GM12878 (cell line): ENCODE measurements at regions not wholly inside any gene's neighbourhood (a gene's known extent, or its start where the extent isn't known, plus 50 kb on each side); places are given as distances from the start of the nearest gene placed in this dataset.

Source experiments
- ATAC-seq: fragments of 200-7000 bp; cut with Tn5 transposase; 3 replicates; pipeline ENCODE4 v1.9.1; 2020; ENCODE audit warnings: mild to moderate bottlenecking, moderate library complexity
- BruUV-seq: library from RNA; stranded (reverse); fragments of 400-500 nt; replicated peaks from 2 replicates; lab custom pipeline; 2021; lab: Mats Ljungman, UMichigan
- CTCF ChIA-PET: fragments of 300-600 bp; sonication (Branson Sonifier 250); formaldehyde crosslinking; extraction: SDS; loops from one replicate; lab custom pipeline; 2021; ENCODE audit warnings: inconsistent platforms; lab: Yijun Ruan, JAX
- POLR2A ChIA-PET: fragments of 350-600 bp; formaldehyde crosslinking; extraction: SDS; loops from one replicate; lab custom pipeline; 2021; ENCODE audit warnings: inconsistent platforms; lab: Charles Lee
- RAD21 ChIA-PET: fragments of 300-600 bp; sonication (Branson Sonifier 250); formaldehyde crosslinking; loops from one replicate; lab custom pipeline; 2023; ENCODE audit warnings: antibody characterized with exemption; ENCODE audit not compliant: unreplicated experiment; lab: Charles Lee
- SMC1A ChIA-PET: fragments of 300-600 bp; sonication (Branson Sonifier 250); formaldehyde crosslinking; loops from one replicate; lab custom pipeline; 2023; ENCODE audit not compliant: unreplicated experiment, uncharacterized antibody; lab: Charles Lee
- DNase-seq: peaks from one replicate; pipeline ENCODE4 v3.0.0-alpha.2; 2011; ENCODE audit warnings: low read depth, low spot score
- FAIRE-seq: peaks from 3 replicates; lab custom pipeline; 2011; peaks lifted over from hg19 to GRCh38; lab: Jason Lieb, UNC
- H2AFZ ChIP-seq: 2 replicates; pipeline ENCODE4 v1.6.0; 2011; ENCODE audit warnings: low read depth, low read length, control low read depth; ENCODE audit not compliant: control insufficient read depth
- H3K27ac ChIP-seq: 2 replicates; pipeline ENCODE4 v1.5.1; 2011; ENCODE audit warnings: control low read depth; ENCODE audit not compliant: control insufficient read depth, insufficient read depth
- H3K27me3 ChIP-seq, 2 experiments: replicated peaks in 1 of 2; 2 replicates each; pipeline versions ENCODE4 v1.6.0 to v1.6.1; 2011; ENCODE audit warnings: low read length in 1 of 2; ENCODE audit not compliant: control insufficient read depth in 2 of 2, insufficient read depth in 2 of 2
- H3K36me3 ChIP-seq, 2 experiments: 2 replicates each; pipeline ENCODE4 v1.5.1; 2011; ENCODE audit warnings: low read length in 1 of 2; ENCODE audit not compliant: control insufficient read depth in 2 of 2, insufficient read depth in 2 of 2
- H3K4me1 ChIP-seq: 2 replicates; pipeline ENCODE4 v1.6.1; 2011; ENCODE audit warnings: mild to moderate bottlenecking, low read length, moderate library complexity, mixed read lengths; ENCODE audit not compliant: control insufficient read depth, insufficient read depth
- H3K4me2 ChIP-seq: 2 replicates; pipeline ENCODE4 v1.6.0; 2011; ENCODE audit warnings: control low read depth; ENCODE audit not compliant: control insufficient read depth, insufficient read depth
- H3K4me3 ChIP-seq: fragments of 200-600 bp; sonication (generic); 2 replicates; pipeline ENCODE4 v1.5.1; 2016
- H3K79me2 ChIP-seq: 2 replicates; pipeline ENCODE4 v1.6.0; 2011; ENCODE audit warnings: low read length; ENCODE audit not compliant: control insufficient read depth, insufficient read depth
- H3K9ac ChIP-seq: 2 replicates; pipeline ENCODE4 v1.8.0; 2011; ENCODE audit warnings: low read length, control low read depth, mixed read lengths; ENCODE audit not compliant: control insufficient read depth, insufficient read depth
- H3K9me3 ChIP-seq: replicated peaks from 3 replicates; pipeline ENCODE4 v1.5.1; 2011; ENCODE audit warnings: mild to moderate bottlenecking, low read length; ENCODE audit not compliant: control insufficient read depth, insufficient read depth
- H4K20me1 ChIP-seq: 2 replicates; pipeline ENCODE4 v1.6.0; 2011; ENCODE audit not compliant: control insufficient read depth, insufficient read depth
- EGR1 ChIP-seq, 2 experiments: IDR thresholded peaks; 1 replicate in 1 of 2; 2 replicates in 1 of 2; pipeline ENCODE4 v1.6.1; 2011 to 2012; ENCODE audit warnings: low read depth in 2 of 2, low read length in 2 of 2, borderline replicate concordance in 1 of 2, mild to moderate bottlenecking in 1 of 2, moderate library complexity in 1 of 2
- EP300 ChIP-seq, 2 experiments: fragments of 150-350 bp in 1 of 2; IDR thresholded peaks; 2 replicates each; pipeline ENCODE4 v1.6.1; 2011 to 2012; ENCODE audit warnings: low read depth in 2 of 2, low read length in 2 of 2, borderline replicate concordance in 1 of 2, improper control_type of control experiment in 1 of 2, inconsistent platforms in 1 of 2; ENCODE audit not compliant: control insufficient read depth in 1 of 2
- IKZF2 ChIP-seq, 2 experiments: fragments of 450-650 bp; IDR thresholded peaks; 2 replicates each; pipeline ENCODE4 v1.6.1; 2017; ENCODE audit warnings: mild to moderate bottlenecking in 2 of 2, moderate library complexity in 2 of 2
- RBBP5 ChIP-seq: fragments of 200-600 bp; sonication (generic); conservative IDR thresholded peaks from 2 replicates; pipeline ENCODE4 v1.6.1; 2016
- RCOR1 ChIP-seq: conservative IDR thresholded peaks from 2 replicates; pipeline ENCODE4 v1.6.1; 2012; ENCODE audit warnings: low read depth, low read length, improper control_type of control experiment
- TARDBP ChIP-seq: IDR thresholded peaks from 2 replicates; pipeline ENCODE4 v1.6.1; 2016; ENCODE audit warnings: borderline replicate concordance
- ZBED1 ChIP-seq: IDR thresholded peaks from 2 replicates; pipeline ENCODE4 v1.6.1; 2016; ENCODE audit warnings: borderline replicate concordance
- WGBS: methylation state at CpG from one replicate; pipeline ENCODE4 v1.1.6; 2016; ENCODE audit warnings: low lambda C conversion rate; ENCODE audit not compliant: insufficient replicate concordance, insufficient coverage; ENCODE audit errors: missing lambda C conversion rate; 5-methylcytosine and 5-hydroxymethylcytosine counted together
- in situ Hi-C: fragments of 300-500 bp; cut with MboI; formaldehyde crosslinking; loops from 9 replicates; pipeline ENCODE4 v1.14.3; 2018; ENCODE audit warnings: mixed read lengths
- intact Hi-C: fragments of 100-400 bp; cut with micrococcal nuclease; formaldehyde crosslinking; loops from one replicate; pipeline ENCODE4 v1.14.2; 2022; ENCODE audit not compliant: unreplicated experiment
- TF ChIP-seq, protein P1 (sequence below): fragments of 450-650 bp; IDR thresholded peaks from 2 replicates; pipeline ENCODE4 v1.6.1; 2017; ENCODE audit warnings: mild to moderate bottlenecking, moderate library complexity

DNA sequence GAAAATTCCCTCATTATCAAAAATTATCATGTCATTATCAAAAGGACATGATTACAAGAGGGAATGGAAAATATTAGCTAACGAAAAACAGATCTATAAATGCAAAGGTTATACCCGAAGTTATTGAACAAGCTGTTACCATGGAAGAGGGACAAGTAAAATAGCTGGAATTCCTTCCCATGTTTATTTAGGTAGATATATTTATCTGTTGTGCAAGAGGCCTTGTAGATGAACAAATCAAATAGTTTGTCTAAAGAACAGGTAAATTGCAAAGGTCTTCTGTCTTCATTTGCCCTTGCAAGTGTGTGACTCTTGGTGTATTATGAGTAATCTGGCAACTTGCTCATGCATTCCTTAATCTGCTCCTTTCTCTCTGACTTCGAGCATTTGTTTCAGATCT, 1170.9 kb downstream of the SORCS1 start:
- no peaks in the 10 kb centered on the region for H4K20me1 ChIP-seq
- POLR2A ChIA-PET: no interaction called here
- H3K27ac ChIP-seq: no peak overlapping the region
- no TSS peak for BruUV-seq
- DNase-seq (no peak), ATAC-seq (no peak), FAIRE-seq (no peak)
- H3K9ac ChIP-seq: no peak overlapping the region
- no peaks in the 10 kb centered on the region for H3K9me3 ChIP-seq
- no peaks in the 10 kb centered on the region for H3K27me3 ChIP-seq
- RAD21 ChIA-PET: no interaction called here
- intact Hi-C loops: no loop called here
- CTCF ChIA-PET: interaction anchor here (1.0 kb wide), 1 partner anchor 44 kb away, joined by 3 read pairs; no protein-coding TSS in a partner anchor
- H3K4me1 ChIP-seq: no peaks in the 10 kb centered on the region
- H3K4me3 ChIP-seq: no peak overlapping the region
- H2AFZ ChIP-seq: no peak overlapping the region
- in situ Hi-C loops: no loop called here
- SMC1A ChIA-PET: no interaction called here
- 0% methylated on average over 3 of the region's 3 CpGs for WGBS
- TF ChIP-seq, protein P1, sequence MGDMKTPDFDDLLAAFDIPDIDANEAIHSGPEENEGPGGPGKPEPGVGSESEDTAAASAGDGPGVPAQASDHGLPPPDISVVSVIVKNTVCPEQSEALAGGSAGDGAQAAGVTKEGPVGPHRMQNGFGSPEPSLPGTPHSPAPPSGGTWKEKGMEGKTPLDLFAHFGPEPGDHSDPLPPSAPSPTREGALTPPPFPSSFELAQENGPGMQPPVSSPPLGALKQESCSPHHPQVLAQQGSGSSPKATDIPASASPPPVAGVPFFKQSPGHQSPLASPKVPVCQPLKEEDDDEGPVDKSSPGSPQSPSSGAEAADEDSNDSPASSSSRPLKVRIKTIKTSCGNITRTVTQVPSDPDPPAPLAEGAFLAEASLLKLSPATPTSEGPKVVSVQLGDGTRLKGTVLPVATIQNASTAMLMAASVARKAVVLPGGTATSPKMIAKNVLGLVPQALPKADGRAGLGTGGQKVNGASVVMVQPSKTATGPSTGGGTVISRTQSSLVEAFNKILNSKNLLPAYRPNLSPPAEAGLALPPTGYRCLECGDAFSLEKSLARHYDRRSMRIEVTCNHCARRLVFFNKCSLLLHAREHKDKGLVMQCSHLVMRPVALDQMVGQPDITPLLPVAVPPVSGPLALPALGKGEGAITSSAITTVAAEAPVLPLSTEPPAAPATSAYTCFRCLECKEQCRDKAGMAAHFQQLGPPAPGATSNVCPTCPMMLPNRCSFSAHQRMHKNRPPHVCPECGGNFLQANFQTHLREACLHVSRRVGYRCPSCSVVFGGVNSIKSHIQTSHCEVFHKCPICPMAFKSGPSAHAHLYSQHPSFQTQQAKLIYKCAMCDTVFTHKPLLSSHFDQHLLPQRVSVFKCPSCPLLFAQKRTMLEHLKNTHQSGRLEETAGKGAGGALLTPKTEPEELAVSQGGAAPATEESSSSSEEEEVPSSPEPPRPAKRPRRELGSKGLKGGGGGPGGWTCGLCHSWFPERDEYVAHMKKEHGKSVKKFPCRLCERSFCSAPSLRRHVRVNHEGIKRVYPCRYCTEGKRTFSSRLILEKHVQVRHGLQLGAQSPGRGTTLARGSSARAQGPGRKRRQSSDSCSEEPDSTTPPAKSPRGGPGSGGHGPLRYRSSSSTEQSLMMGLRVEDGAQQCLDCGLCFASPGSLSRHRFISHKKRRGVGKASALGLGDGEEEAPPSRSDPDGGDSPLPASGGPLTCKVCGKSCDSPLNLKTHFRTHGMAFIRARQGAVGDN: no peak
- no peak for TF ChIP-seq IKZF2 (IDR thresholded peaks at IDR 0.05)
- no peak for TF ChIP-seq TARDBP
- TF ChIP-seq RBBP5: no peak
- TF ChIP-seq RCOR1: no peak
- no peak for TF ChIP-seq EGR1 (IDR thresholded peaks at IDR 0.05; ENCODE audit: borderline replicate concordance in 1 of 2, low read depth in 2 of 2, low read length in 2 of 2)
- TF ChIP-seq EP300 (IDR thresholded peaks at IDR 0.05; ENCODE audit: borderline replicate concordance in 1 of 2, control insufficient read depth in 1 of 2, low read depth in 2 of 2, low read length in 2 of 2): no peak
- no peak for TF ChIP-seq ZBED1
- H3K4me2 ChIP-seq: no peak overlapping the region
- no peaks in the 10 kb centered on the region for H3K36me3 ChIP-seq
- no peaks in the 10 kb centered on the region for H3K79me2 ChIP-seq
